Loucy (cell line): ENCODE measurements at regions not wholly inside any gene's neighbourhood (a gene's known extent, or its start where the extent isn't known, plus 50 kb on each side); places are given as distances from the start of the nearest gene placed in this dataset.

Experiments
- H2AFZ ChIP-seq: fragments of 200-600 bp; sonication (generic); 2 replicates; pipeline ENCODE4 v1.6.0; 2016; ENCODE audit warnings: antibody characterized with exemption, mild to moderate bottlenecking, low read length, moderate library complexity
- H3F3A ChIP-seq: fragments of 200-600 bp; 2 replicates; pipeline ENCODE4 v1.6.0; 2016; ENCODE audit warnings: antibody characterized with exemption, low read depth, mild to moderate bottlenecking
- H3K27me3 ChIP-seq: fragments of 200-600 bp; sonication (generic); 2 replicates; pipeline ENCODE4 v1.6.1; 2014; ENCODE audit warnings: low read length, mild to moderate bottlenecking; ENCODE audit not compliant: insufficient read depth, poor library complexity, severe bottlenecking
- H3K36me3 ChIP-seq: fragments of 200-600 bp; sonication (generic); 2 replicates; pipeline ENCODE4 v1.6.1; 2016; ENCODE audit warnings: low read length; ENCODE audit not compliant: insufficient read depth
- H3K4me1 ChIP-seq: fragments of 200-600 bp; sonication (generic); 2 replicates; pipeline ENCODE4 v1.5.1; 2014; ENCODE audit warnings: low read length, mild to moderate bottlenecking; ENCODE audit not compliant: insufficient read depth, poor library complexity, severe bottlenecking
- H3K4me2 ChIP-seq: fragments of 200-600 bp; sonication (generic); 2 replicates; pipeline ENCODE4 v1.6.0; 2014; ENCODE audit warnings: antibody characterized with exemption, low read length, low read depth, mild to moderate bottlenecking; ENCODE audit not compliant: poor library complexity, severe bottlenecking
- H3K4me3 ChIP-seq: fragments of 200-600 bp; sonication (generic); 2 replicates; pipeline ENCODE4 v1.5.1; 2014; ENCODE audit warnings: low read length, mild to moderate bottlenecking, mixed read lengths; ENCODE audit not compliant: poor library complexity, severe bottlenecking
- H3K79me2 ChIP-seq: fragments of 200-600 bp; sonication (generic); 2 replicates; pipeline ENCODE4 v1.6.1; 2014; ENCODE audit warnings: low read length; ENCODE audit not compliant: insufficient read depth
- H3K9ac ChIP-seq: fragments of 200-600 bp; sonication (generic); 2 replicates; pipeline ENCODE4 v1.6.0; 2014; ENCODE audit warnings: mild to moderate bottlenecking, low read depth, low read length, moderate library complexity; ENCODE audit not compliant: poor library complexity, severe bottlenecking
- H3K9me2 ChIP-seq: fragments of 200-600 bp; sonication (generic); replicated peaks from 2 replicates; pipeline ENCODE4 v1.6.1; 2016; ENCODE audit warnings: low read depth, low read length, mixed read lengths
- H3K9me3 ChIP-seq: fragments of 200-600 bp; sonication (generic); 2 replicates; pipeline ENCODE4 v1.6.1; 2014; ENCODE audit warnings: mild to moderate bottlenecking, antibody characterized with exemption, low read length, low read depth; ENCODE audit not compliant: insufficient read depth
- H4K20me1 ChIP-seq: fragments of 200-600 bp; sonication (generic); 2 replicates; pipeline ENCODE4 v1.6.0; 2014; ENCODE audit warnings: antibody characterized with exemption, low read length, mild to moderate bottlenecking; ENCODE audit not compliant: insufficient read depth, poor library complexity, severe bottlenecking
- CTCF ChIP-seq: fragments of 200-600 bp; sonication (generic); conservative IDR thresholded peaks from 2 replicates; pipeline ENCODE4 v1.5.1; 2014; ENCODE audit warnings: mild to moderate bottlenecking, antibody characterized with exemption, low read length
- EZH2phosphoT487 ChIP-seq: fragments of 200-600 bp; IDR thresholded peaks from 2 replicates; pipeline ENCODE4 v1.6.1; 2018; ENCODE audit warnings: antibody characterized with exemption, mild to moderate bottlenecking, moderate library complexity, borderline replicate concordance

GRCh38 chrX:39528161-39528916, 569.4 kb downstream of the BCOR start:
- no peaks in the 10 kb centered on the region for H3K36me3 ChIP-seq
- H3K79me2 ChIP-seq = no peaks in the 10 kb centered on the region
- H3K4me1 ChIP-seq = no peaks in the 10 kb centered on the region
- H2AFZ ChIP-seq = no peak overlapping the region
- H3K9me2 ChIP-seq = no peaks in the 10 kb centered on the region
- H3K27me3 ChIP-seq = no peaks in the 10 kb centered on the region
- H3K4me3 ChIP-seq = no peak overlapping the region
- no peak overlapping the region for H3K4me2 ChIP-seq
- H3K9me3 ChIP-seq = no peaks in the 10 kb centered on the region
- no peaks in the 10 kb centered on the region for H3F3A ChIP-seq
- no peaks in the 10 kb centered on the region for H4K20me1 ChIP-seq
- H3K9ac ChIP-seq = no peak overlapping the region
- TF ChIP-seq CTCF (no peak), EZH2phosphoT487 (no peak)

GRCh38 chrX:39532761-39533160, 565.0 kb downstream of the BCOR start:
- Histone ChIP-seq H4K20me1 (no peaks in the 10 kb centered on the region), H3K9me2 (no peaks in the 10 kb centered on the region), H3K9me3 (no peaks in the 10 kb centered on the region), H3K27me3 (no peaks in the 10 kb centered on the region), H3K4me3 (no peak overlapping the region), H3K4me2 (no peak overlapping the region), H3F3A (no peaks in the 10 kb centered on the region), H3K9ac (no peak overlapping the region), H3K4me1 (no peaks in the 10 kb centered on the region), H2AFZ (no peak overlapping the region), H3K79me2 (no peaks in the 10 kb centered on the region), H3K36me3 (no peaks in the 10 kb centered on the region)
- no peak for TF ChIP-seq CTCF
- no peak for TF ChIP-seq EZH2phosphoT487

- Histone ChIP-seq H3K9me3 (no peaks in the 10 kb centered on the region), H3K79me2 (no peaks in the 10 kb centered on the region), H2AFZ (no peak overlapping the region), H3K36me3 (no peaks in the 10 kb centered on the region), H3K4me3 (no peak overlapping the region), H3K27me3 (no peaks in the 10 kb centered on the region), H3F3A (no peaks in the 10 kb centered on the region), H3K9me2 (no peaks in the 10 kb centered on the region), H4K20me1 (no peaks in the 10 kb centered on the region), H3K4me2 (no peak overlapping the region), H3K9ac (no peak overlapping the region), H3K4me1 (no peaks in the 10 kb centered on the region)
- no peak for TF ChIP-seq EZH2phosphoT487
- no peak for TF ChIP-seq CTCF
Observed at GRCh38 chrX:39534949-39535348, 562.8 kb downstream of the BCOR start.
